ENCODE measurements at regions not wholly inside any gene's neighbourhood (a gene's known extent, or its start where the extent isn't known, plus 50 kb on each side); places are given as distances from the start of the nearest gene placed in this dataset.

GRCh38 chr5:167712986-167713585 lies 578.4 kb upstream of the WWC1 start:
- no peak for TF ChIP-seq CTCF (IDR thresholded peaks at IDR 0.05; ENCODE audit: low read depth, low read length)
- no peak for DNase-seq (ENCODE audit: extremely low read depth, low read depth)

GRCh38 chr5:167713896-167714295 lies 577.5 kb upstream of the WWC1 start:
- no peak for DNase-seq (ENCODE audit: extremely low read depth, low read depth)
- TF ChIP-seq CTCF (IDR thresholded peaks at IDR 0.05; ENCODE audit: low read depth, low read length): no peak

GRCh38 chr5:167716126-167716775 lies 575.2 kb upstream of the WWC1 start:
- no peak for TF ChIP-seq CTCF (IDR thresholded peaks at IDR 0.05; ENCODE audit: low read depth, low read length)
- peak; percentile 36 for DNase-seq (ENCODE audit: extremely low read depth, low read depth)

- no peak for DNase-seq (ENCODE audit: extremely low read depth, low read depth)
- no peak for TF ChIP-seq CTCF (IDR thresholded peaks at IDR 0.05; ENCODE audit: low read depth, low read length)
Observed at GRCh38 chr5:167720259-167720658, 571.2 kb upstream of the WWC1 start.

GRCh38 chr5:167720676-167721260 lies 570.7 kb upstream of the WWC1 start:
- no peak for TF ChIP-seq CTCF (IDR thresholded peaks at IDR 0.05; ENCODE audit: low read depth, low read length)
- DNase-seq (ENCODE audit: extremely low read depth, low read depth): no peak

- TF ChIP-seq CTCF (IDR thresholded peaks at IDR 0.05; ENCODE audit: low read depth, low read length): no peak
- no peak for DNase-seq (ENCODE audit: extremely low read depth, low read depth)
Observed at GRCh38 chr5:167721926-167722440, 569.5 kb upstream of the WWC1 start.

GRCh38 chr5:167723254-167723871 lies 568.1 kb upstream of the WWC1 start:
- DNase-seq (ENCODE audit: extremely low read depth, low read depth): no peak
- TF ChIP-seq CTCF (IDR thresholded peaks at IDR 0.05; ENCODE audit: low read depth, low read length): peak; percentile 89
